ENCODE measurements at regions not wholly inside any gene's neighbourhood (a gene's known extent, or its start where the extent isn't known, plus 50 kb on each side); places are given as distances from the start of the nearest gene placed in this dataset.

DNA sequence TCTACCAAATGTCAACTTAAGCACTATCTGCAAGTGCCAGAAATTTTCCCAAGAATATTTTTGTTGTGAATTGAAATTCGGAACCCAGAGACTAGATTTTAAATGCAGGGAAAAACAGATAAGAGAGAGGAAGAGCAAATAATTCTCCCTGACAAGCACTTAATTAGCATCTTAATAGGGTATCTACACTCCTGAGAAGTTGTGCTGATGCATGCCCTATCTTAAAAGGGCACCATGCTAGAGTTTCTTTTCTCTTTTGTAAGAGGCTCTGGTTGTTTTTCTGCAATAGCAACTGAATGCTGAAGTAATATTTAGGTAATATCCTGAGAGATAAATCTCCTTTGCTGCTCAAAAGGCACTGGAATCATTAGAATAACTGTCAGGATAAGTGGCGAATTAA lies 139.9 kb upstream of the UGT8 start:
- DNase-seq (ENCODE audit: low spot score), result no peak
- in situ Hi-C loops (cut with MboI; ENCODE audit: low sequenced_read_pairs, unreplicated experiment), result no loop called here
- TF ChIP-seq, protein P1, sequence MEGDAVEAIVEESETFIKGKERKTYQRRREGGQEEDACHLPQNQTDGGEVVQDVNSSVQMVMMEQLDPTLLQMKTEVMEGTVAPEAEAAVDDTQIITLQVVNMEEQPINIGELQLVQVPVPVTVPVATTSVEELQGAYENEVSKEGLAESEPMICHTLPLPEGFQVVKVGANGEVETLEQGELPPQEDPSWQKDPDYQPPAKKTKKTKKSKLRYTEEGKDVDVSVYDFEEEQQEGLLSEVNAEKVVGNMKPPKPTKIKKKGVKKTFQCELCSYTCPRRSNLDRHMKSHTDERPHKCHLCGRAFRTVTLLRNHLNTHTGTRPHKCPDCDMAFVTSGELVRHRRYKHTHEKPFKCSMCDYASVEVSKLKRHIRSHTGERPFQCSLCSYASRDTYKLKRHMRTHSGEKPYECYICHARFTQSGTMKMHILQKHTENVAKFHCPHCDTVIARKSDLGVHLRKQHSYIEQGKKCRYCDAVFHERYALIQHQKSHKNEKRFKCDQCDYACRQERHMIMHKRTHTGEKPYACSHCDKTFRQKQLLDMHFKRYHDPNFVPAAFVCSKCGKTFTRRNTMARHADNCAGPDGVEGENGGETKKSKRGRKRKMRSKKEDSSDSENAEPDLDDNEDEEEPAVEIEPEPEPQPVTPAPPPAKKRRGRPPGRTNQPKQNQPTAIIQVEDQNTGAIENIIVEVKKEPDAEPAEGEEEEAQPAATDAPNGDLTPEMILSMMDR (IDR thresholded peaks at IDR 0.05; ENCODE audit: borderline replicate concordance, control extremely low read depth, extremely low read depth, insufficient read depth, missing control alignments), result no peak

- TF ChIP-seq, protein P1 (IDR thresholded peaks at IDR 0.05; ENCODE audit: borderline replicate concordance, control extremely low read depth, extremely low read depth, insufficient read depth, missing control alignments), result no peak
- DNase-seq (ENCODE audit: low spot score), result no peak
- in situ Hi-C loops (cut with MboI; ENCODE audit: low sequenced_read_pairs, unreplicated experiment), result no loop called here
Observed at GRCh38 chr4:114464726-114465272, 133.8 kb upstream of the UGT8 start.

- TF ChIP-seq, protein P1 (IDR thresholded peaks at IDR 0.05; ENCODE audit: borderline replicate concordance, control extremely low read depth, extremely low read depth, insufficient read depth, missing control alignments), result no peak
- no peak for DNase-seq (ENCODE audit: low spot score)
- in situ Hi-C loops (cut with MboI; ENCODE audit: low sequenced_read_pairs, unreplicated experiment), result no loop called here
Observed at GRCh38 chr4:114465766-114466165, 132.8 kb upstream of the UGT8 start.

- TF ChIP-seq, protein P1 (IDR thresholded peaks at IDR 0.05; ENCODE audit: borderline replicate concordance, control extremely low read depth, extremely low read depth, insufficient read depth, missing control alignments), result no peak
- DNase-seq (ENCODE audit: low spot score), result no peak
- in situ Hi-C loops (cut with MboI; ENCODE audit: low sequenced_read_pairs, unreplicated experiment), result no loop called here
Observed at GRCh38 chr4:114466299-114466698, 132.3 kb upstream of the UGT8 start.

GRCh38 chr4:114472269-114473032 lies 126.2 kb upstream of the UGT8 start:
- in situ Hi-C loops (cut with MboI; ENCODE audit: low sequenced_read_pairs, unreplicated experiment), result no loop called here
- TF ChIP-seq, protein P1 (IDR thresholded peaks at IDR 0.05; ENCODE audit: borderline replicate concordance, control extremely low read depth, extremely low read depth, insufficient read depth, missing control alignments), result no peak
- DNase-seq (ENCODE audit: low spot score), result no peak

- in situ Hi-C loops (cut with MboI; ENCODE audit: low sequenced_read_pairs, unreplicated experiment), result no loop called here
- no peak for DNase-seq (ENCODE audit: low spot score)
- TF ChIP-seq, protein P1 (IDR thresholded peaks at IDR 0.05; ENCODE audit: borderline replicate concordance, control extremely low read depth, extremely low read depth, insufficient read depth, missing control alignments), result no peak
Observed at GRCh38 chr4:114474188-114474800, 124.3 kb upstream of the UGT8 start.

All from GM13976 (cell line).